BJ (cell line): ENCODE measurements at regions not wholly inside any gene's neighbourhood (a gene's known extent, or its start where the extent isn't known, plus 50 kb on each side); places are given as distances from the start of the nearest gene placed in this dataset. TPM values are rescaled to one million over a fixed set of nuclear protein-coding genes. Genes with fewer than 3 reads are reported as not detected.
"Not testable (repeated sequence)": the region's sequence is repeated elsewhere in the genome, so short reads cannot be mapped to it uniquely, and the experiment has no call there.

Experiments used
- CTCF ChIA-PET: fragments of 350-600 bp; formaldehyde crosslinking; extraction: SDS; loops from one replicate; lab custom pipeline; 2021; ENCODE audit warnings: antibody characterized with exemption, inconsistent platforms; lab: Yijun Ruan, JAX
- POLR2A ChIA-PET: fragments of 300-600 bp; sonication (Branson Sonifier 250); formaldehyde crosslinking; extraction: SDS; loops from one replicate; lab custom pipeline; 2021; ENCODE audit warnings: antibody characterized with exemption; lab: Charles Lee
- DNase-seq: peaks from one replicate; pipeline ENCODE4 v3.0.0-alpha.2; 2011; ENCODE audit warnings: low read depth
- H3K27me3 ChIP-seq: 2 replicates; pipeline ENCODE4 v1.6.0; 2011; ENCODE audit warnings: low read length; ENCODE audit not compliant: control insufficient read depth, insufficient read depth
- H3K36me3 ChIP-seq: 2 replicates; pipeline ENCODE4 v1.5.1; 2011; ENCODE audit warnings: low read length; ENCODE audit not compliant: control insufficient read depth, insufficient read depth
- H3K4me3 ChIP-seq: 2 replicates; pipeline ENCODE4 v1.5.1; 2011; ENCODE audit warnings: low read depth, mild to moderate bottlenecking, control low read depth, low read length
- CTCF ChIP-seq: IDR thresholded peaks from 2 replicates; pipeline ENCODE4 v1.5.1; 2011; ENCODE audit warnings: low read depth, mild to moderate bottlenecking, control low read depth, inconsistent platforms, low read length, moderate library complexity; ENCODE audit not compliant: insufficient read depth
- small RNA-seq: library from RNA; depleted of rRNA; stranded (forward); fragments of <200 nt; gene quantifications from one replicate; pipeline ENCODE3, GENCODE V24; 2012; ENCODE audit warnings: low replicate concordance, low read depth; ENCODE audit not compliant: insufficient read length

GRCh38 chr6:27190126-27190525 lies 57.4 kb upstream of the PRSS16 start:
- Histone ChIP-seq H3K4me3 (no peak overlapping the region), H3K27me3 (no peaks in the 10 kb centered on the region; the same call in 1 of the 2 replicates), H3K36me3 (no peaks in the 10 kb centered on the region)
- ChIA-PET POLR2A (no interaction called here), CTCF (interaction anchor here (1.2 to 1.3 kb wide), 2 partner anchors 620 to 705 kb away, joined by 3 to 4 read pairs; a partner anchor contains a TSS)
- no peak for DNase-seq
- no peak for TF ChIP-seq CTCF

GRCh38 chr6:27194453-27194852 lies 53.0 kb upstream of the PRSS16 start:
- H3K27me3 ChIP-seq, DNase-seq, H3K36me3 ChIP-seq, H3K4me3 ChIP-seq, CTCF ChIA-PET, POLR2A ChIA-PET: not testable (repeated sequence)

- CTCF ChIA-PET, H3K27me3 ChIP-seq, H3K4me3 ChIP-seq, POLR2A ChIA-PET, DNase-seq, H3K36me3 ChIP-seq: not testable (repeated sequence)
Measured at GRCh38 chr6:27195547-27195946, 52.0 kb upstream of the PRSS16 start.

Small RNA genes lying in the stretch of these regions (small RNA-seq; reads per million reads assigned to genes)
- gene MIR3143, result 14.3 reads per million, percentile 80 among the genes with 10 or more reads in this experiment
- gene RNU2-62P, result not detected
